ENCODE measurements at regions not wholly inside any gene's neighbourhood (a gene's known extent, or its start where the extent isn't known, plus 50 kb on each side); places are given as distances from the start of the nearest gene placed in this dataset.

DNA sequence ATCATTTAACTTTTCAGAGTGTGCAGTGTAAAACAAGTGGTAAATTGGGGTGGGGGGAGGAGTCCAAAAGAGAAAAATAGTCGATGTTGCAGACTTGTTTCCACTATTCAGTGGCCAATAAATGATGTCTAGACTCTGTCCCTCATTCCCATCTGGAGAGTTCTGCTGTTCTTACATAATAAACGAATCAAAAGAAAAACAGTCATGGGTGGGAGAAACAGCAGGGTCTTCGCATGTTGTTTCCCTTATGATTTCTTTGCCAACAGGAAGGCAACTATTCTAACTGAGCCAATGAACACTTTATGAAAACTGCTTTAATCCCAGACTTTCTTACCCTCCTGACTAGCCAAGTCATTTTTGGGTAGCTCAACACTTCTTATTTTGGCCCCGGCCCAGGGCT, 615.5 kb downstream of the FGF9 start:
- TF ChIP-seq, protein P1, sequence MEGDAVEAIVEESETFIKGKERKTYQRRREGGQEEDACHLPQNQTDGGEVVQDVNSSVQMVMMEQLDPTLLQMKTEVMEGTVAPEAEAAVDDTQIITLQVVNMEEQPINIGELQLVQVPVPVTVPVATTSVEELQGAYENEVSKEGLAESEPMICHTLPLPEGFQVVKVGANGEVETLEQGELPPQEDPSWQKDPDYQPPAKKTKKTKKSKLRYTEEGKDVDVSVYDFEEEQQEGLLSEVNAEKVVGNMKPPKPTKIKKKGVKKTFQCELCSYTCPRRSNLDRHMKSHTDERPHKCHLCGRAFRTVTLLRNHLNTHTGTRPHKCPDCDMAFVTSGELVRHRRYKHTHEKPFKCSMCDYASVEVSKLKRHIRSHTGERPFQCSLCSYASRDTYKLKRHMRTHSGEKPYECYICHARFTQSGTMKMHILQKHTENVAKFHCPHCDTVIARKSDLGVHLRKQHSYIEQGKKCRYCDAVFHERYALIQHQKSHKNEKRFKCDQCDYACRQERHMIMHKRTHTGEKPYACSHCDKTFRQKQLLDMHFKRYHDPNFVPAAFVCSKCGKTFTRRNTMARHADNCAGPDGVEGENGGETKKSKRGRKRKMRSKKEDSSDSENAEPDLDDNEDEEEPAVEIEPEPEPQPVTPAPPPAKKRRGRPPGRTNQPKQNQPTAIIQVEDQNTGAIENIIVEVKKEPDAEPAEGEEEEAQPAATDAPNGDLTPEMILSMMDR (IDR thresholded peaks at IDR 0.05) = no peak
- TF ChIP-seq POLR2A (IDR thresholded peaks at IDR 0.05) = no peak
